SH-SY5Y (cell line): ENCODE measurements at regions not wholly inside any gene's neighbourhood (a gene's known extent, or its start where the extent isn't known, plus 50 kb on each side); places are given as distances from the start of the nearest gene placed in this dataset.

ENCODE experiments used
- GATA2 ChIP-seq: IDR thresholded peaks from 2 replicates; pipeline ENCODE4 v1.6.1; 2011; ENCODE audit warnings: mild to moderate bottlenecking, low read depth, low read length
- GATA3 ChIP-seq: IDR thresholded peaks from 2 replicates; pipeline ENCODE4 v1.6.1; 2011; ENCODE audit warnings: low read depth, mild to moderate bottlenecking, low read length, moderate library complexity

DNA sequence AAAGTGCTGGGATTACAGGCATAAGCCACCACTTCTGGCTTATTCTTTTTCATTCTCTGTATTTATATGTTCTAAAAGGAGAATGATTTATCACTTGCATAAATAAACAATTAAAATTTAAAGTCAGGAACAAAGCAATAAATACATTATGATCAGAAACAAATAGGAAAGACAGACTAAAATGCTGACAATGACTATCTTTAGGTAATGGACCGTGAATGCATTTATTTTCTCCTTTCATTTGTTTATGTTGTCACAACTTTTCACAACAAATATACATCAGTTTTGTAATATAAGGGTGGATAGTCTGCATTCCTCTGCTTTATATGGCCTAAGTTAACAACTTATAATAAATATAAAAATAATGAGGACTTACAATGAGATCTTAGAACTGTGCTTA is 199.2 kb upstream of the EPHA4 start:
- TF ChIP-seq GATA2 (no peak), GATA3 (no peak)
